Fibroblast of mammary gland (primary cell): ENCODE measurements at regions not wholly inside any gene's neighbourhood (a gene's known extent, or its start where the extent isn't known, plus 50 kb on each side); places are given as distances from the start of the nearest gene placed in this dataset.

Experiments used
- DNase-seq: peaks from one replicate; pipeline ENCODE4 v3.0.0-alpha.2; 2010; ENCODE audit warnings: low read depth
- H3K4me3 ChIP-seq: 2 replicates; pipeline ENCODE4 v1.5.1; 2011; ENCODE audit warnings: low read depth, mild to moderate bottlenecking, low read length, moderate library complexity; ENCODE audit not compliant: control insufficient read depth
- TF ChIP-seq, protein P1 (sequence below): conservative IDR thresholded peaks from 2 replicates; pipeline ENCODE4 v1.5.1; 2011; ENCODE audit warnings: low read depth, low read length, inconsistent platforms; ENCODE audit not compliant: control insufficient read depth, insufficient read depth

DNA sequence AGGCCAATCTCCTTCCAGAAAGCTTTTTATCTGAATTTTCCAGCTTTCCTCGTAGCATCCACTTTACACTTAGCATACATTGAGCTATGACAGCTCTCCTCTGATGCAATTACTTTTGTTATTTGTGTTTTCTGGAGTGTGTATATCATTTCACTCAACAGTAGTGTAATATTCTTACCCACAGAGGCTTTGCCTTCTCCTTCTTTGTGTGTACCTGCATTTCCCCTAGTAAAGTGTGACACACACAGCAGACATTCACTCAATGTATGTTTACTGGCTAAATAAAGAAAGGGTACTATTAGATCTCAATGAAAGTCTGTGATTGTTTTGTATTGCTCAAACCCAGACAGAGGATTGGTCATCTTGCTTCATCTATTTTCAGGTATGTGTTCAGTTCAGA is 193.7 kb upstream of the MEX3C start:
- no peak overlapping the region for H3K4me3 ChIP-seq
- TF ChIP-seq, protein P1, sequence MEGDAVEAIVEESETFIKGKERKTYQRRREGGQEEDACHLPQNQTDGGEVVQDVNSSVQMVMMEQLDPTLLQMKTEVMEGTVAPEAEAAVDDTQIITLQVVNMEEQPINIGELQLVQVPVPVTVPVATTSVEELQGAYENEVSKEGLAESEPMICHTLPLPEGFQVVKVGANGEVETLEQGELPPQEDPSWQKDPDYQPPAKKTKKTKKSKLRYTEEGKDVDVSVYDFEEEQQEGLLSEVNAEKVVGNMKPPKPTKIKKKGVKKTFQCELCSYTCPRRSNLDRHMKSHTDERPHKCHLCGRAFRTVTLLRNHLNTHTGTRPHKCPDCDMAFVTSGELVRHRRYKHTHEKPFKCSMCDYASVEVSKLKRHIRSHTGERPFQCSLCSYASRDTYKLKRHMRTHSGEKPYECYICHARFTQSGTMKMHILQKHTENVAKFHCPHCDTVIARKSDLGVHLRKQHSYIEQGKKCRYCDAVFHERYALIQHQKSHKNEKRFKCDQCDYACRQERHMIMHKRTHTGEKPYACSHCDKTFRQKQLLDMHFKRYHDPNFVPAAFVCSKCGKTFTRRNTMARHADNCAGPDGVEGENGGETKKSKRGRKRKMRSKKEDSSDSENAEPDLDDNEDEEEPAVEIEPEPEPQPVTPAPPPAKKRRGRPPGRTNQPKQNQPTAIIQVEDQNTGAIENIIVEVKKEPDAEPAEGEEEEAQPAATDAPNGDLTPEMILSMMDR, result no peak
- no peak for DNase-seq

DNA sequence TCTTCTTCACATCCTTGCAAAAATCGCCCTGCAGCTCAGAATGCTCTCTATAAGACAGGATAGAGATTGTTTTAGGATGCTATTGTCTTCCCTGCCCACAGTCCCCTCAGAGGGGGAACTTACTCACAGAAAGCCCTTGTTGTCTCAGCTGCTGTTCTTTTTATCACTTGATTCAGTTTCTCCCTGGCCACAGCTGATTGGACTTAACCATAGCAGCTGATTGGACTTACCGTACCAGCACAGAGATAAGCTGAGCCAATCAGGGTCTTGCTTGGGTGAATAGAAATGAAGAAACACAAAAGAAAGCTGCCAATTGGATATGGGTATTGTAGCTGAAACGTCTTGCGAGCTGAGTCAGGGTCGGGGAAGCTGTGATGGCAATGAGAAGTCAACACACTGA is 194.2 kb upstream of the MEX3C start:
- no peak for DNase-seq
- no peak overlapping the region for H3K4me3 ChIP-seq
- TF ChIP-seq, protein P1, result no peak

DNA sequence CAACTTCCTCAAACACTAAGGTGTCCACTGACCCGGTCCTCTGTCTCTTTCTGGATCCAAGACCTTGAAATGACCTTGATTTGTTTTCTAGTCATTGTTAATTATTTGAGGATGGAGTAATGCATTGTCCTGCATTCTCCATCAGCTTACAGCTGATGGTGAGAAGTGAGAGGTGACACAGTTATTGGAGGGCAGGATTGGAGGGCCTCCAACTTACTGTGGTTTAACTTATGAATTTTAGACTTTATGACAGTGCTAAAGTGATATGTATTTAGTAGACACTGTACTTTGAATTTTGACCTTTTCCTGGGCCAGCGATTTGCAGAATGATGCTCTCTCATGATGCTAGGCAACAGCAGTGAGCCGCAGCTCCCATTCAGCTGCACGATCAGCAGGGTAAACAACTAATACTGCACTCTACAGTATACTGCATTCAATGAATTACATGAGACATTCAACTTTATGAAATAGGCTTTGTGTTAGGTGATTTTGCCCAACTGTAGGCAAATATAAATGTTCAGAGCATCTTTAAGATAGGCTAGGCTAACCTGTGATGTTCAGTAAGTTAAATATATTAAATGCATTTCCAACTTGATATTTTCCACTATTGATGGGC is 200.0 kb upstream of the MEX3C start:
- DNase-seq, result no peak
- TF ChIP-seq, protein P1, result no peak
- no peak overlapping the region for H3K4me3 ChIP-seq

DNA sequence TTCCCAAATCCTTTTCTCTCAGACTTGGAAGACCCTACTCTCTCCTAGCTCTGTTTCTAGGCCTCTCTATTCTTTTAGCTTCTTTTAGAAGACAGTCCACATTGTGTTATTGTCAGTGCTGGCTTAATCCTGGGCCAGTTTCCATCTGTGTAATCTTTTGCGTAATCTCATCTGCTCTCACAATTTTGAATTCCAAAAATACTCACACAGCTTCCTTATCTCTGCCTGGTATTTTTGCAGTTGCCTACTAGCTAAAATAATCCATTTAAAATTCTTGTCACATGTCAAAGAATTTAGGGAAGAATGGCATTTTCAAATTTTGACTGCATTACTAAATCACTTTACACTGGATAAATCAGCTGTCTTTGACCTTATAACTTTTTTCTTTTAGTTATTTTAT is 200.6 kb upstream of the MEX3C start:
- DNase-seq, result no peak
- H3K4me3 ChIP-seq, result no peak overlapping the region
- TF ChIP-seq, protein P1, result no peak

DNA sequence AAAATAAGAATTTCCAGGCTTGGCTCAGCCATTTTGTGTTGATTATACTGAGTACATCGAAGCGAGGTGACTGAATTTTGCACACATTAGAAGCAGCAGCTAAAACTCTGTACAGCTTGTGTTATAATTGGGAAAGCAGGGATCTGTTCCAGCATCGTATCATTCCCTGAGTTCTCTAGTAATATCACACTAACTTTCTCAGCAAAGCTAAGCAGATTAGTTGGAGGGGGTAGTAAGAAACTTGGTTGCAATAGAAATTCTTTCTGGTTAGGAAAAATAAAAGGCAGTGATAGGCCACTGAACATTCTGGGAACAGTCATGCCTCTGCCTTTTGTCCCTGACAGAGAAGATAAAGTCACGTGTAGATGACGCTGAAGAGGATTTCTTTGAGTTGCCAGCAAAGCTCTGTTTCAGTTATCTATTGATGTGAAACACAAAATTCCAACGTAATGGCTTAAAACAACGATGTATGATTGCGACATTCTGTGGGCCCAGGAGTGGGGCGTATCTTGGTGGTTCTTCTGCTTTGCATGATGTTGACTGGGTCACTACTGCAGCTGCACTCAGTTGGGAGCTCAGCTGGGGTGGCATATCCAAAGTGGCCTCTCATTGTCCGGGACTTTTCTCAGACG is 202.1 kb upstream of the MEX3C start:
- H3K4me3 ChIP-seq, result no peak overlapping the region
- no peak for DNase-seq
- TF ChIP-seq, protein P1, result no peak

DNA sequence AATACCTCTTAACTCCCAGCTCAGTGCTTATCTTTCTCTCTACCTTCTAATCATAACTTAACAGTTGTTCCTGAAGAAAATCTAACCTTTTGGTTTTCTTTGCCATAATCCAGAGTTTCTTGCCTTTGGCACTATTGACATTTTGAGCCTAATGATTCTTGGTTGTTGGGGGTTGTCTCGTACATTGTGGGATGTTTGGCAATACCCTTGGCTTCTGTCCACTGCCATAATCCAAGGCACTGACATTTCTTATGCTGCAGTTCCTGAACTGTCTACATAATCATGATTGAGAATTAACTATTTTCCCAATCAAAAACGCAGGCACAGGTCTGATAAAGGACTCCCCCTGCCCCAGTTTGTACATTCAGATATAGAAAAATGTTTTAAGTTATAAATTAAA is 203.2 kb upstream of the MEX3C start:
- H3K4me3 ChIP-seq, result no peak overlapping the region
- no peak for DNase-seq
- TF ChIP-seq, protein P1, result no peak
